IPS-20b (cell line): ENCODE measurements at regions not wholly inside any gene's neighbourhood (a gene's known extent, or its start where the extent isn't known, plus 50 kb on each side); places are given as distances from the start of the nearest gene placed in this dataset.
"Not testable (repeated sequence)": the region's sequence is repeated elsewhere in the genome, so short reads cannot be mapped to it uniquely, and the experiment has no call there.

Source experiments
- H3K27ac ChIP-seq: one replicate; pipeline ENCODE4 v1.5.1; 2013; ENCODE audit warnings: low read length
- H3K27me3 ChIP-seq: 2 replicates; pipeline ENCODE4 v1.6.1; 2013; ENCODE audit warnings: mild to moderate bottlenecking, low read length, inconsistent platforms; ENCODE audit not compliant: insufficient read depth
- H3K36me3 ChIP-seq: 2 replicates; pipeline ENCODE4 v1.6.1; 2013; ENCODE audit warnings: low read depth, mild to moderate bottlenecking, inconsistent platforms, low read length, moderate library complexity; ENCODE audit not compliant: insufficient read depth
- H3K4me1 ChIP-seq: 2 replicates; pipeline ENCODE4 v1.6.1; 2013; ENCODE audit warnings: mild to moderate bottlenecking, control low read depth, inconsistent platforms, low read length, moderate library complexity; ENCODE audit not compliant: insufficient read depth
- H3K4me3 ChIP-seq: 2 replicates; pipeline ENCODE4 v1.5.1; 2013; ENCODE audit warnings: mild to moderate bottlenecking, low read length, inconsistent platforms
- H3K9ac ChIP-seq: 2 replicates; pipeline ENCODE4 v1.6.1; 2013; ENCODE audit warnings: low read depth, mild to moderate bottlenecking, inconsistent platforms, low read length, moderate library complexity
- H3K9me3 ChIP-seq: 2 replicates; pipeline ENCODE4 v1.6.1; 2013; ENCODE audit warnings: mild to moderate bottlenecking, low read depth, low read length, inconsistent platforms; ENCODE audit not compliant: insufficient read depth

GRCh38 chr1:221032204-221032585 is 153.0 kb downstream of the HLX start:
- Histone ChIP-seq H3K4me3 (no peak overlapping the region), H3K27me3 (no peaks in the 10 kb centered on the region), H3K9me3 (no peaks in the 10 kb centered on the region), H3K4me1 (no peaks in the 10 kb centered on the region), H3K36me3 (no peaks in the 10 kb centered on the region), H3K9ac (no peak overlapping the region), H3K27ac (no peak overlapping the region)

- Histone ChIP-seq H3K27me3 (no peaks in the 10 kb centered on the region), H3K4me3 (no peak overlapping the region), H3K36me3 (no peaks in the 10 kb centered on the region), H3K9me3 (no peaks in the 10 kb centered on the region), H3K9ac (no peak overlapping the region), H3K27ac (no peak overlapping the region), H3K4me1 (no peaks in the 10 kb centered on the region)
These were observed 153.5 kb downstream of the HLX start for GRCh38 chr1:221032637-221033280.

- no peaks in the 10 kb centered on the region for H3K27me3 ChIP-seq
- no peaks in the 10 kb centered on the region for H3K9me3 ChIP-seq
- H3K4me3 ChIP-seq, result no peak overlapping the region
- H3K27ac ChIP-seq, result no peak overlapping the region
- H3K36me3 ChIP-seq, result no peaks in the 10 kb centered on the region
- H3K9ac ChIP-seq, result no peak overlapping the region
- H3K4me1 ChIP-seq, result peaks cover 5% of the 10 kb centered on the region
These were observed 156.5 kb downstream of the HLX start for GRCh38 chr1:221035662-221036153.

GRCh38 chr1:221039616-221040015 is 160.4 kb downstream of the HLX start:
- H3K9me3 ChIP-seq, result no peaks in the 10 kb centered on the region
- H3K4me3 ChIP-seq, result no peak overlapping the region
- H3K36me3 ChIP-seq, result no peaks in the 10 kb centered on the region
- H3K4me1 ChIP-seq, result peaks cover 5% of the 10 kb centered on the region
- H3K27ac ChIP-seq, result no peak overlapping the region
- no peaks in the 10 kb centered on the region for H3K27me3 ChIP-seq
- no peak overlapping the region for H3K9ac ChIP-seq

GRCh38 chr1:221040101-221040500 is 160.9 kb downstream of the HLX start:
- Histone ChIP-seq H3K4me3 (no peak overlapping the region), H3K4me1 (peaks cover 5% of the 10 kb centered on the region), H3K36me3 (no peaks in the 10 kb centered on the region), H3K27ac (no peak overlapping the region), H3K27me3 (no peaks in the 10 kb centered on the region), H3K9ac (no peak overlapping the region), H3K9me3 (no peaks in the 10 kb centered on the region)

- H3K27me3 ChIP-seq, result no peaks in the 10 kb centered on the region
- H3K4me1 ChIP-seq, result peaks cover 5% of the 10 kb centered on the region
- H3K9ac ChIP-seq, result no peak overlapping the region
- H3K9me3 ChIP-seq, result no peaks in the 10 kb centered on the region
- H3K4me3 ChIP-seq, result no peak overlapping the region
- no peaks in the 10 kb centered on the region for H3K36me3 ChIP-seq
- no peak overlapping the region for H3K27ac ChIP-seq
These were observed 161.5 kb downstream of the HLX start for GRCh38 chr1:221040691-221041285.

GRCh38 chr1:221044538-221044937 is 165.3 kb downstream of the HLX start:
- Histone ChIP-seq H3K4me3 (no peak overlapping the region), H3K36me3 (no peaks in the 10 kb centered on the region), H3K9me3 (no peaks in the 10 kb centered on the region), H3K9ac (no peak overlapping the region), H3K27ac (no peak overlapping the region), H3K4me1 (peaks cover 4% of the 10 kb centered on the region), H3K27me3 (no peaks in the 10 kb centered on the region)

- Histone ChIP-seq H3K9me3 (no peaks in the 10 kb centered on the region), H3K4me3 (no peak overlapping the region), H3K36me3 (no peaks in the 10 kb centered on the region), H3K27ac (no peak overlapping the region), H3K4me1 (0 out of 2 replicates have a peak, but pooled peaks cover 4% of the 10 kb centered on the region), H3K9ac (no peak overlapping the region), H3K27me3 (no peaks in the 10 kb centered on the region)
These were observed 165.9 kb downstream of the HLX start for GRCh38 chr1:221045151-221045550.

GRCh38 chr1:221045842-221046831 is 166.9 kb downstream of the HLX start:
- Histone ChIP-seq H3K4me1 (0 out of 2 replicates have a peak, but pooled peaks cover 4% of the 10 kb centered on the region), H3K4me3 (no peak overlapping the region), H3K36me3 (no peaks in the 10 kb centered on the region), H3K27me3 (no peaks in the 10 kb centered on the region), H3K27ac (no peak overlapping the region), H3K9me3 (no peaks in the 10 kb centered on the region), H3K9ac (no peak overlapping the region)

GRCh38 chr1:221051391-221051790 is 172.1 kb downstream of the HLX start:
- H3K27ac ChIP-seq, result not testable (repeated sequence)

GRCh38 chr1:221053889-221054288 is 174.6 kb downstream of the HLX start:
- no peaks in the 10 kb centered on the region for H3K9me3 ChIP-seq
- no peaks in the 10 kb centered on the region for H3K4me1 ChIP-seq
- no peak overlapping the region for H3K4me3 ChIP-seq
- H3K27ac ChIP-seq, result no peak overlapping the region
- H3K9ac ChIP-seq, result no peak overlapping the region
- no peaks in the 10 kb centered on the region for H3K36me3 ChIP-seq
- H3K27me3 ChIP-seq, result no peaks in the 10 kb centered on the region

More at GRCh38 chr1:221051391-221051790, 172.1 kb downstream of the HLX start:
- H3K27me3 ChIP-seq, H3K4me1 ChIP-seq, H3K9ac ChIP-seq, H3K4me3 ChIP-seq, H3K36me3 ChIP-seq, H3K9me3 ChIP-seq: not testable (repeated sequence)
